ENCODE measurements at regions not wholly inside any gene's neighbourhood (a gene's known extent, or its start where the extent isn't known, plus 50 kb on each side); places are given as distances from the start of the nearest gene placed in this dataset.

DNA sequence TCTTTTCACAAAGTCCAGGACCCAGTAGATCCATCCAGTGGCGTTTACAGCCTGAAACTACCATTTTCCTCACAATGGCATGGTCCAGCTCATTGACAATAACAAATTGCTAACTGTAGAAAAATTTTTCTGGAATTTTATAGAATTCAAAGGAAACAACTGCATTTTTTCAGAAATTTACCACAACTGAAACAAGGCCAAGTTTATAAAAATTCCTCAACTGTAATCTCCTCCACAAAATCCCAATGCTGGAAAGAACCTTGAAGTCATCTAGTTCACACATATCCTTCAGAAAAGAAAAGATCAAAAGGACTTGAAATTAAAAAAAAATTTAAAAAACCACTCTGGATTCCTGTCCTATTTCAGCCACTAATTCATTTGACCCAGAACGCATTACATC lies 226.0 kb upstream of the CTAGE1 start:
- TF ChIP-seq POLR2A (IDR thresholded peaks at IDR 0.05), result no peak
- TF ChIP-seq CTCF (IDR thresholded peaks at IDR 0.05), result no peak
- TF ChIP-seq POLR2AphosphoS5 (IDR thresholded peaks at IDR 0.05), result no peak

All from prostate gland (tissue), 2 donors.